HCT116 (cell line): ENCODE measurements at regions not wholly inside any gene's neighbourhood (a gene's known extent, or its start where the extent isn't known, plus 50 kb on each side); places are given as distances from the start of the nearest gene placed in this dataset.

Source experiments
- ATAC-seq: fragments of 200-7000 bp; cut with Tn5 transposase; 2 replicates; pipeline ENCODE4 v1.9.1; 2020; ENCODE audit warnings: mild to moderate bottlenecking, moderate library complexity
- BruUV-seq: library from RNA; stranded (reverse); fragments of 400-500 nt; replicated peaks from 2 replicates; lab custom pipeline; 2021; lab: Mats Ljungman, UMichigan
- CTCF ChIA-PET: fragments of 300-600 bp; sonication (Branson Sonifier 250); formaldehyde crosslinking; loops from one replicate; lab custom pipeline; 2021; ENCODE audit warnings: antibody characterized with exemption; lab: Charles Lee
- POLR2A ChIA-PET: fragments of 300-600, 350-600 bp; sonication (Branson Sonifier 250); formaldehyde crosslinking; loops from one replicate; lab custom pipeline; 2021; ENCODE audit warnings: antibody characterized with exemption; lab: Charles Lee
- RAD21 ChIA-PET, 2 experiments: fragments of 300-600 bp; sonication (Branson Sonifier 250); formaldehyde crosslinking; loops; one replicate each; lab custom pipeline; 2023; ENCODE audit warnings: low total read pairs in 2 of 2; ENCODE audit not compliant: uncharacterized antibody in 2 of 2, unreplicated experiment in 2 of 2, low non-redundant PET in 1 of 2; lab: Charles Lee
- DNase-seq: peaks from one replicate; pipeline ENCODE4 v3.0.0-alpha.2; 2010; ENCODE audit warnings: low read depth, low spot score
- H2AFZ ChIP-seq: fragments of 200-600 bp; shearing (Covaris generic), sonication (generic); 2 replicates; pipeline ENCODE4 v1.6.1; 2017; ENCODE audit warnings: low read depth, mixed run types, mixed read lengths, antibody characterized with exemption, low read length; ENCODE audit not compliant: poor library complexity, severe bottlenecking
- H3K27ac ChIP-seq: 2 replicates; pipeline ENCODE4 v1.5.1; 2012; ENCODE audit warnings: low read depth, low read length
- H3K27me3 ChIP-seq: fragments of 200-600 bp; sonication (generic); 2 replicates; pipeline ENCODE4 v1.6.1; 2016; ENCODE audit warnings: mixed run types, low read length, mixed read lengths; ENCODE audit not compliant: insufficient read depth
- H3K36me3 ChIP-seq, 2 experiments: fragments of 200-500 bp in 1 of 2; fragments of 200-600 bp in 1 of 2; sonication (Bioruptor generic) in 1 of 2; sonication (generic) in 1 of 2; 2 replicates each; pipeline versions ENCODE4 v1.5.1 to v1.6.1; 2014 to 2016; ENCODE audit warnings: low read length in 2 of 2, inconsistent platforms in 1 of 2, mixed read lengths in 1 of 2, mixed run types in 1 of 2; ENCODE audit not compliant: insufficient read depth in 2 of 2, control insufficient read depth in 1 of 2
- H3K4me1 ChIP-seq, 2 experiments: fragments of 200-600 bp in 1 of 2; sonication (generic) in 1 of 2; 2 replicates each; pipeline versions ENCODE4 v1.5.1 to v1.6.1; 2012 to 2017; ENCODE audit warnings: low read length in 2 of 2, inconsistent platforms in 1 of 2, mild to moderate bottlenecking in 1 of 2, mixed read lengths in 1 of 2, mixed run types in 1 of 2, moderate library complexity in 1 of 2; ENCODE audit not compliant: insufficient read depth in 2 of 2, control insufficient read depth in 1 of 2
- H3K4me2 ChIP-seq: fragments of 200-600 bp; sonication (generic); 2 replicates; pipeline ENCODE4 v1.6.1; 2017; ENCODE audit warnings: mixed run types, low read length, mixed read lengths
- H3K4me3 ChIP-seq, 2 experiments: fragments of 200-600 bp in 1 of 2; sonication (generic) in 1 of 2; replicated peaks in 1 of 2; 2 replicates each; pipeline ENCODE4 v1.5.1; 2011 to 2016; ENCODE audit warnings: low read length in 2 of 2, control low read depth in 1 of 2, low read depth in 1 of 2, mild to moderate bottlenecking in 1 of 2, mixed read lengths in 1 of 2, mixed run types in 1 of 2
- H3K79me2 ChIP-seq: fragments of 200-600 bp; sonication (generic); 2 replicates; pipeline ENCODE4 v1.6.1; 2017; ENCODE audit warnings: mild to moderate bottlenecking, mixed run types, low read length, moderate library complexity, mixed read lengths; ENCODE audit not compliant: insufficient read depth
- H3K9ac ChIP-seq: fragments of 200-600 bp; sonication (generic); 2 replicates; pipeline ENCODE4 v1.6.1; 2016; ENCODE audit warnings: low read length, mixed read lengths
- H3K9me2 ChIP-seq: fragments of 200-600 bp; sonication (generic), shearing (Covaris generic); 2 replicates; pipeline ENCODE4 v1.6.1; 2017; ENCODE audit warnings: mixed run types, mild to moderate bottlenecking, moderate library complexity; ENCODE audit not compliant: insufficient read depth
- H3K9me3 ChIP-seq, 2 experiments: fragments of 200-500 bp in 1 of 2; fragments of 200-600 bp in 1 of 2; sonication (Bioruptor generic) in 1 of 2; sonication (generic) in 1 of 2; 2 replicates each; pipeline ENCODE4 v1.6.1; 2014 to 2017; ENCODE audit warnings: low read length in 2 of 2, mixed read lengths in 2 of 2, inconsistent platforms in 1 of 2, low read depth in 1 of 2, mild to moderate bottlenecking in 1 of 2, mixed run types in 1 of 2, moderate library complexity in 1 of 2; ENCODE audit not compliant: control insufficient read depth in 1 of 2, insufficient read depth in 1 of 2
- H4K20me1 ChIP-seq: fragments of 200-600 bp; sonication (generic), shearing (Covaris generic); 2 replicates; pipeline ENCODE4 v1.6.1; 2017; ENCODE audit warnings: mixed run types, mild to moderate bottlenecking, moderate library complexity; ENCODE audit not compliant: insufficient read depth
- CBX3 ChIP-seq: IDR thresholded peaks from 2 replicates; pipeline ENCODE4 v1.6.1; 2012; ENCODE audit warnings: low read depth
- EGR1 ChIP-seq: IDR thresholded peaks from 2 replicates; pipeline ENCODE4 v1.6.1; 2012; ENCODE audit warnings: low read depth
- ELF1 ChIP-seq: IDR thresholded peaks from 2 replicates; pipeline ENCODE4 v1.6.1; 2012; ENCODE audit warnings: low read depth, borderline replicate concordance
- EZH2 ChIP-seq: fragments of 200-600 bp; sonication (generic); IDR thresholded peaks from 2 replicates; pipeline ENCODE4 v1.6.1; 2017; ENCODE audit warnings: antibody characterized with exemption, mixed run types
- EZH2phosphoT487 ChIP-seq: fragments of 200-600 bp; IDR thresholded peaks from 2 replicates; pipeline ENCODE4 v1.6.1; 2018; ENCODE audit warnings: antibody characterized with exemption, borderline replicate concordance
- JUND ChIP-seq: IDR thresholded peaks from 2 replicates; pipeline ENCODE4 v1.6.1; 2012
- POLR2A ChIP-seq: IDR thresholded peaks from 2 replicates; pipeline ENCODE4 v1.7.0; 2011; ENCODE audit warnings: borderline replicate concordance; ENCODE audit not compliant: insufficient read depth, insufficient read length; ENCODE audit errors: extremely low read depth
- RAD21 ChIP-seq: IDR thresholded peaks from 2 replicates; pipeline ENCODE4 v1.6.1; 2012; ENCODE audit warnings: low read depth, mild to moderate bottlenecking
- SIN3A ChIP-seq: IDR thresholded peaks from 2 replicates; pipeline ENCODE4 v1.6.1; 2012; ENCODE audit warnings: low read depth
- SP1 ChIP-seq: IDR thresholded peaks from 2 replicates; pipeline ENCODE4 v1.6.1; 2012; ENCODE audit warnings: low read depth
- TCF7L2 ChIP-seq: IDR thresholded peaks from 2 replicates; pipeline ENCODE4 v1.7.0; 2011; ENCODE audit warnings: borderline replicate concordance, inconsistent platforms; ENCODE audit not compliant: insufficient read depth, insufficient read length; ENCODE audit errors: extremely low read depth
- YY1 ChIP-seq: IDR thresholded peaks from 2 replicates; pipeline ENCODE4 v1.6.1; 2011; ENCODE audit warnings: low read length, low read depth, moderate library complexity, mild to moderate bottlenecking; ENCODE audit not compliant: insufficient replicate concordance; ENCODE audit errors: extremely low read depth
- ZFX ChIP-seq: fragments of 450-650 bp; IDR thresholded peaks from 2 replicates; pipeline ENCODE4 v1.6.1; 2017
- ZNF274 ChIP-seq: fragments of 200-500 bp; sonication (Bioruptor generic); IDR thresholded peaks from 2 replicates; pipeline ENCODE4 v1.6.1; 2014; ENCODE audit warnings: mild to moderate bottlenecking, low read depth, low read length, inconsistent platforms
- intact Hi-C: fragments of 100-400 bp; cut with micrococcal nuclease; formaldehyde crosslinking; loops from 2 replicates; pipeline ENCODE4 v1.10.0; 2022
- TF ChIP-seq, protein P1 (sequence below): IDR thresholded peaks from 2 replicates; pipeline ENCODE4 v1.6.1; 2012
- TF ChIP-seq, protein P2 (sequence below): IDR thresholded peaks from 2 replicates; pipeline ENCODE4 v1.6.1; 2012; ENCODE audit warnings: low read depth
- TF ChIP-seq, protein P3 (sequence below): IDR thresholded peaks from 2 replicates; pipeline ENCODE4 v1.6.1; 2012
- TF ChIP-seq, protein P4 (sequence below), 3 experiments: fragments of 200-600 bp in 1 of 3; sonication (generic) in 1 of 3; IDR thresholded peaks in 2 of 3; conservative IDR thresholded peaks in 1 of 3; 2 replicates each; pipeline ENCODE4 v1.5.1; 2012 to 2017; ENCODE audit warnings: low read depth in 2 of 3, low read length in 2 of 3, antibody characterized with exemption in 1 of 3, borderline replicate concordance in 1 of 3, control low read depth in 1 of 3, mild to moderate bottlenecking in 1 of 3, mixed read lengths in 1 of 3, mixed run types in 1 of 3, moderate library complexity in 1 of 3; ENCODE audit not compliant: insufficient read depth in 1 of 3

DNA sequence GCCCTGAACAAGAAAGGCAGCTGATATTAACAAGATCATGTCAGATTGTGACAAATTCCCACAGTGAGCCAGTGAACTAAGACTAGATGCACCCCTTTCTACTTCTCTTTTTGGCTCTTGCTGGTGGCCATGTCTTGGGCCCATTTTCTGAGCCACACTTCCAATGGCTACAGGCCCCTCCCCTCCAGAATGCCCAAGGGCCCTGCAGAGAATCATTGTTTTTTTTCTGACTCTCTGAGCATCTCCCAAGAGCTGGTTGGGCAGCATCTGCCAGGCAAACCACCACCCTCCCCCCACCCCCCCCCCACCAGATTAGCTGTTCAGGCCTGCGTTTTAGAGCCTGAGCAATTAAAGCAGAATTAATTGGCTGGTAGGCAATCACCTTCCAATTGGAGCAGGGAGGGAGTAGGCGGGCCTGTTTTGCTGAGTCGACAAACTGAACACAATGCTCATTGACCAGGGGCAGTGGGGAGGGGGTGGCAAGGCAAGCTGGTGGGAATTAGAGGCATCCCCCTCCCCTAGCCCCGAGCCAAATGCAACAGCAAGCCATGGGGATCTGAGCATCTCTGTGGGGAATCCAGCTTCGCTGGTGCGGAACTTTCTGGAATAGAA is 541.4 kb downstream of the MN1 start:
- ATAC-seq, result no peak
- no peak overlapping the region for H3K9ac ChIP-seq
- H3K4me1 ChIP-seq, result no peaks in the 10 kb centered on the region
- CTCF ChIA-PET, result no interaction called here
- H3K4me2 ChIP-seq, result no peak overlapping the region
- H3K4me3 ChIP-seq, result no peak overlapping the region
- H4K20me1 ChIP-seq, result no peaks in the 10 kb centered on the region
- no peaks in the 10 kb centered on the region for H3K79me2 ChIP-seq
- H3K9me2 ChIP-seq, result no peaks in the 10 kb centered on the region
- TF ChIP-seq ZFX (no peak), RAD21 (no peak), JUND (no peak), EZH2 (no peak), EGR1 (no peak), ZNF274 (no peak), POLR2A (no peak), EZH2phosphoT487 (no peak), TCF7L2 (no peak), ELF1 (no peak), SIN3A (no peak), SP1 (no peak), YY1 (no peak), CBX3 (no peak)
- TF ChIP-seq, protein P1, sequence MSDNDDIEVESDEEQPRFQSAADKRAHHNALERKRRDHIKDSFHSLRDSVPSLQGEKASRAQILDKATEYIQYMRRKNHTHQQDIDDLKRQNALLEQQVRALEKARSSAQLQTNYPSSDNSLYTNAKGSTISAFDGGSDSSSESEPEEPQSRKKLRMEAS, result no peak
- TF ChIP-seq, protein P2, sequence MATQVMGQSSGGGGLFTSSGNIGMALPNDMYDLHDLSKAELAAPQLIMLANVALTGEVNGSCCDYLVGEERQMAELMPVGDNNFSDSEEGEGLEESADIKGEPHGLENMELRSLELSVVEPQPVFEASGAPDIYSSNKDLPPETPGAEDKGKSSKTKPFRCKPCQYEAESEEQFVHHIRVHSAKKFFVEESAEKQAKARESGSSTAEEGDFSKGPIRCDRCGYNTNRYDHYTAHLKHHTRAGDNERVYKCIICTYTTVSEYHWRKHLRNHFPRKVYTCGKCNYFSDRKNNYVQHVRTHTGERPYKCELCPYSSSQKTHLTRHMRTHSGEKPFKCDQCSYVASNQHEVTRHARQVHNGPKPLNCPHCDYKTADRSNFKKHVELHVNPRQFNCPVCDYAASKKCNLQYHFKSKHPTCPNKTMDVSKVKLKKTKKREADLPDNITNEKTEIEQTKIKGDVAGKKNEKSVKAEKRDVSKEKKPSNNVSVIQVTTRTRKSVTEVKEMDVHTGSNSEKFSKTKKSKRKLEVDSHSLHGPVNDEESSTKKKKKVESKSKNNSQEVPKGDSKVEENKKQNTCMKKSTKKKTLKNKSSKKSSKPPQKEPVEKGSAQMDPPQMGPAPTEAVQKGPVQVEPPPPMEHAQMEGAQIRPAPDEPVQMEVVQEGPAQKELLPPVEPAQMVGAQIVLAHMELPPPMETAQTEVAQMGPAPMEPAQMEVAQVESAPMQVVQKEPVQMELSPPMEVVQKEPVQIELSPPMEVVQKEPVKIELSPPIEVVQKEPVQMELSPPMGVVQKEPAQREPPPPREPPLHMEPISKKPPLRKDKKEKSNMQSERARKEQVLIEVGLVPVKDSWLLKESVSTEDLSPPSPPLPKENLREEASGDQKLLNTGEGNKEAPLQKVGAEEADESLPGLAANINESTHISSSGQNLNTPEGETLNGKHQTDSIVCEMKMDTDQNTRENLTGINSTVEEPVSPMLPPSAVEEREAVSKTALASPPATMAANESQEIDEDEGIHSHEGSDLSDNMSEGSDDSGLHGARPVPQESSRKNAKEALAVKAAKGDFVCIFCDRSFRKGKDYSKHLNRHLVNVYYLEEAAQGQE, result no peak
- TF ChIP-seq, protein P3, sequence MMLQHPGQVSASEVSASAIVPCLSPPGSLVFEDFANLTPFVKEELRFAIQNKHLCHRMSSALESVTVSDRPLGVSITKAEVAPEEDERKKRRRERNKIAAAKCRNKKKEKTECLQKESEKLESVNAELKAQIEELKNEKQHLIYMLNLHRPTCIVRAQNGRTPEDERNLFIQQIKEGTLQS, result no peak
- TF ChIP-seq, protein P4, sequence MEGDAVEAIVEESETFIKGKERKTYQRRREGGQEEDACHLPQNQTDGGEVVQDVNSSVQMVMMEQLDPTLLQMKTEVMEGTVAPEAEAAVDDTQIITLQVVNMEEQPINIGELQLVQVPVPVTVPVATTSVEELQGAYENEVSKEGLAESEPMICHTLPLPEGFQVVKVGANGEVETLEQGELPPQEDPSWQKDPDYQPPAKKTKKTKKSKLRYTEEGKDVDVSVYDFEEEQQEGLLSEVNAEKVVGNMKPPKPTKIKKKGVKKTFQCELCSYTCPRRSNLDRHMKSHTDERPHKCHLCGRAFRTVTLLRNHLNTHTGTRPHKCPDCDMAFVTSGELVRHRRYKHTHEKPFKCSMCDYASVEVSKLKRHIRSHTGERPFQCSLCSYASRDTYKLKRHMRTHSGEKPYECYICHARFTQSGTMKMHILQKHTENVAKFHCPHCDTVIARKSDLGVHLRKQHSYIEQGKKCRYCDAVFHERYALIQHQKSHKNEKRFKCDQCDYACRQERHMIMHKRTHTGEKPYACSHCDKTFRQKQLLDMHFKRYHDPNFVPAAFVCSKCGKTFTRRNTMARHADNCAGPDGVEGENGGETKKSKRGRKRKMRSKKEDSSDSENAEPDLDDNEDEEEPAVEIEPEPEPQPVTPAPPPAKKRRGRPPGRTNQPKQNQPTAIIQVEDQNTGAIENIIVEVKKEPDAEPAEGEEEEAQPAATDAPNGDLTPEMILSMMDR (IDR thresholded peaks at IDR 0.05 in 2 of 3, conservative IDR thresholded peaks at IDR 0.05 in 1 of 3; ENCODE audit: borderline replicate concordance in 1 of 3, insufficient read depth in 1 of 3, low read depth in 2 of 3, low read length in 2 of 3), result no peak
- POLR2A ChIA-PET, result no interaction called here
- no TSS peak for BruUV-seq
- H3K27me3 ChIP-seq, result no peaks in the 10 kb centered on the region
- peaks cover 0 to 6% of the 10 kb centered on the region in 2 experiments; a peak in 2 of 4 replicates for H3K9me3 ChIP-seq
- RAD21 ChIA-PET, result no interaction called here
- H3K27ac ChIP-seq, result no peak overlapping the region
- no peaks in the 10 kb centered on the region for H3K36me3 ChIP-seq
- intact Hi-C loops, result no loop called here
- DNase-seq, result no peak
- no peak overlapping the region for H2AFZ ChIP-seq
